CD1c-positive myeloid dendritic cell (primary cell): ENCODE measurements at regions not wholly inside any gene's neighbourhood (a gene's known extent, or its start where the extent isn't known, plus 50 kb on each side); places are given as distances from the start of the nearest gene placed in this dataset.

Experiments
- DNase-seq: peaks from one replicate; pipeline ENCODE4 v3.0.0-alpha.2; 2016; ENCODE audit errors: extremely low spot score

- DNase-seq, result no peak
Measured at GRCh38 chr13:112245989-112246388, 130.2 kb upstream of the SPACA7 start.

GRCh38 chr13:112246731-112247470 is 129.3 kb upstream of the SPACA7 start:
- DNase-seq, result no peak

GRCh38 chr13:112247471-112248405 is 128.4 kb upstream of the SPACA7 start:
- no peak for DNase-seq

GRCh38 chr13:112248406-112248760 is 127.8 kb upstream of the SPACA7 start:
- DNase-seq, result no peak

GRCh38 chr13:112248862-112249592 is 127.1 kb upstream of the SPACA7 start:
- DNase-seq, result no peak

GRCh38 chr13:112249644-112250610 is 126.2 kb upstream of the SPACA7 start:
- no peak for DNase-seq

- DNase-seq, result no peak
Measured at GRCh38 chr13:112250788-112251445, 125.2 kb upstream of the SPACA7 start.

- DNase-seq, result no peak
Measured at GRCh38 chr13:112251930-112252585, 124.1 kb upstream of the SPACA7 start.

- no peak for DNase-seq
Measured at GRCh38 chr13:112252804-112253590, 123.2 kb upstream of the SPACA7 start.

GRCh38 chr13:112253631-112254030 is 122.5 kb upstream of the SPACA7 start:
- no peak for DNase-seq

- no peak for DNase-seq
Measured at GRCh38 chr13:112254061-112254818, 121.9 kb upstream of the SPACA7 start.

- no peak for DNase-seq
Measured at GRCh38 chr13:112254900-112255299, 121.3 kb upstream of the SPACA7 start.

GRCh38 chr13:112255550-112256120 is 120.5 kb upstream of the SPACA7 start:
- no peak for DNase-seq

- DNase-seq, result no peak
Measured at GRCh38 chr13:112256716-112257494, 119.2 kb upstream of the SPACA7 start.

GRCh38 chr13:112259511-112259910 is 116.6 kb upstream of the SPACA7 start:
- DNase-seq, result no peak

GRCh38 chr13:112260108-112261055 is 115.8 kb upstream of the SPACA7 start:
- DNase-seq, result no peak
